Transverse colon (tissue), 4 donors: ENCODE measurements at regions not wholly inside any gene's neighbourhood (a gene's known extent, or its start where the extent isn't known, plus 50 kb on each side); places are given as distances from the start of the nearest gene placed in this dataset.

Experiments
- DNase-seq: peaks from one replicate; pipeline ENCODE4 v3.0.0-alpha.2; 2019
- H3K27ac ChIP-seq, 4 donors: fragments of 200-600 bp; sonication (generic); 2 replicates each; pipeline ENCODE4 v1.5.1; 2016 to 2018; ENCODE audit warnings: inconsistent platforms in 4 of 4
- H3K27me3 ChIP-seq: fragments of 200-600 bp; sonication (generic); 2 replicates; pipeline ENCODE4 v1.5.1; 2017; ENCODE audit warnings: inconsistent platforms
- H3K36me3 ChIP-seq, 4 donors: fragments of 200-600 bp; sonication (generic); 2 replicates each; pipeline ENCODE4 v1.5.1; 2017 to 2019; ENCODE audit warnings: inconsistent platforms in 4 of 4
- H3K4me1 ChIP-seq, 4 donors: fragments of 200-600 bp; sonication (generic); 2 replicates each; pipeline ENCODE4 v1.5.1; 2017 to 2020; ENCODE audit warnings: inconsistent platforms in 4 of 4
- H3K4me3 ChIP-seq, 4 donors: fragments of 200-600 bp; sonication (generic); 1 replicate in 1 of 4; 2 replicates in 3 of 4; pipeline versions ENCODE4 v1.5.1 to v1.6.1; 2017 to 2019; ENCODE audit warnings: inconsistent platforms in 4 of 4
- H3K9me3 ChIP-seq, 2 donors: fragments of 200-600 bp; sonication (generic); 2 replicates each; pipeline ENCODE4 v1.5.1; 2017 to 2019; ENCODE audit warnings: inconsistent platforms in 2 of 2
- EP300 ChIP-seq: sonication (generic); formaldehyde crosslinking; IDR thresholded peaks from one replicate; pipeline ENCODE4 v1.6.1; 2017; ENCODE audit warnings: antibody characterized with exemption, low read depth
- POLR2A ChIP-seq: fragments of 450-650 bp; IDR thresholded peaks from one replicate; pipeline ENCODE4 v1.6.1; 2016; ENCODE audit warnings: antibody characterized with exemption, mild to moderate bottlenecking, moderate library complexity
- POLR2AphosphoS5 ChIP-seq, 3 donors: sonication (generic); formaldehyde crosslinking; IDR thresholded peaks; one replicate each; pipeline ENCODE4 v1.6.1; 2016; ENCODE audit warnings: antibody characterized with exemption in 3 of 3
- WGBS, 2 donors: methylation state at CpG; one replicate each; pipeline ENCODE4 v1.1.5; 2018; ENCODE audit warnings: low coverage in 1 of 2; 5-methylcytosine and 5-hydroxymethylcytosine counted together
- in situ Hi-C, 4 donors: fragments of 200-750 bp; cut with MboI; loops; one replicate each; pipeline versions ENCODE4 v1.15.0 to v1.15.1; 2017; ENCODE audit warnings: low sequenced_read_pairs in 3 of 4, low pct_ligation_motif_present in 1 of 4, low pct_unique_long_range_greater_than_20kb in 1 of 4
- intact Hi-C: fragments of 100-400 bp; cut with DNase I; formaldehyde crosslinking; loops from one replicate; pipeline ENCODE4 v1.15.1; 2023; ENCODE audit warnings: low total_unique reads
- TF ChIP-seq, protein P1 (sequence below), 5 experiments: fragments of 200-600 bp in 3 of 5; fragments of 450-650 bp in 2 of 5; sonication (generic) in 3 of 5; IDR thresholded peaks; 1 replicate in 2 of 5; 2 replicates in 3 of 5; pipeline ENCODE4 v1.5.1; 2016 to 2017; ENCODE audit warnings: antibody characterized with exemption in 5 of 5, inconsistent platforms in 3 of 5, mild to moderate bottlenecking in 2 of 5, moderate library complexity in 1 of 5

DNA sequence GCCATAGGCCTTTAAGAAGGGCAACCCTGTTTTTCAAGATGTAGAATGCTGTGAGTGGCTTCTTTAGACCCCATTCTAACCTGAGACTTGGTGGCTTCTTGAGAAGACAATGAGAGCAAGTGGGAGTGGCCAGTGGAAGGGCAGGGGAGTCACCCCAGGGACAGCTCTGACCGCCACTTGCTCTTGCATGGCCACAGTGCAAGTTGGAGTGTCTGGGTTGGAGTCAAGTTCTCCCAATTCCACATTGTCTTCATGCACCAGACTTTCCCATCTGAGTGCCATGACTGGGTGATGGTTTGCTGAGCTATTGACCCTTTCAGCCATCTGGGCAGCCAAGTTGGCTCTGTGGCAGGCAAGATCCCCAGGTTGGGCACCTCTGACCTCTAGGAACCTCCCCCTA is 148.0 kb upstream of the SKOR2 start:
- H3K4me1 ChIP-seq: no peaks in the 10 kb centered on the region
- TF ChIP-seq EP300: no peak
- no peak for TF ChIP-seq POLR2AphosphoS5 (IDR thresholded peaks at IDR 0.05)
- TF ChIP-seq, protein P1, sequence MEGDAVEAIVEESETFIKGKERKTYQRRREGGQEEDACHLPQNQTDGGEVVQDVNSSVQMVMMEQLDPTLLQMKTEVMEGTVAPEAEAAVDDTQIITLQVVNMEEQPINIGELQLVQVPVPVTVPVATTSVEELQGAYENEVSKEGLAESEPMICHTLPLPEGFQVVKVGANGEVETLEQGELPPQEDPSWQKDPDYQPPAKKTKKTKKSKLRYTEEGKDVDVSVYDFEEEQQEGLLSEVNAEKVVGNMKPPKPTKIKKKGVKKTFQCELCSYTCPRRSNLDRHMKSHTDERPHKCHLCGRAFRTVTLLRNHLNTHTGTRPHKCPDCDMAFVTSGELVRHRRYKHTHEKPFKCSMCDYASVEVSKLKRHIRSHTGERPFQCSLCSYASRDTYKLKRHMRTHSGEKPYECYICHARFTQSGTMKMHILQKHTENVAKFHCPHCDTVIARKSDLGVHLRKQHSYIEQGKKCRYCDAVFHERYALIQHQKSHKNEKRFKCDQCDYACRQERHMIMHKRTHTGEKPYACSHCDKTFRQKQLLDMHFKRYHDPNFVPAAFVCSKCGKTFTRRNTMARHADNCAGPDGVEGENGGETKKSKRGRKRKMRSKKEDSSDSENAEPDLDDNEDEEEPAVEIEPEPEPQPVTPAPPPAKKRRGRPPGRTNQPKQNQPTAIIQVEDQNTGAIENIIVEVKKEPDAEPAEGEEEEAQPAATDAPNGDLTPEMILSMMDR (IDR thresholded peaks at IDR 0.05): no peak
- TF ChIP-seq POLR2A: no peak

DNA sequence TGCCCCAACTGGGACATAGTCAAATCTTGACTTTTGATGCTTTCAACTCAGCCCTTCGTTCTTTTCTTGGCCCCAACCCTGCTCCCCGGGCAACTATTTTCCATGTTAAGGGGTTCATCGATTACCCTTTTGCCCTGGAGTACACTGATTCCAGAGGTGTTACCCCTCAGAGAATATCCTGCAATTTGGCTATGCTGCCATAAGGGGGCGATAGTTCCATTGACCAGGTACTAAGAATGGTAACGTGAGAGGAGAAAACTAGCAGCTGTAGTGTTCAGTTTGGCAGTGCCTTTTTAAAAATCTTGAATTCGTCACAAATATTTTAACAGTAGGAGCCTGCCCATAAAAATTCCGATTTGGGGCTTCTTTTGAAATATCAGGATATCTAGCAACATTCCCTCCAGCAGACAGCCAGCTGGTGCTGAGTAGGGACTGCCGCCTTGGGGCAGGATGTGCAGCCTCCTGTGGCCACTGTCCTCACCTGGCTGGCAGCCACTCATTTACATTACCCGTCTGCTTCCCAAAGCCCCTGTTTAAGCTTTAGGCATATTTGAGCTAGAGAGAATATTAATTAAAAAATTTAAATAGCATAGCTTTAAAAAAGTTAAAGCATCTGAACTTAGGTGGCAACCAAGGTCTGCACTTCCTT is 146.3 kb upstream of the SKOR2 start:
- no peak for TF ChIP-seq POLR2A
- TF ChIP-seq, protein P1 (IDR thresholded peaks at IDR 0.05): peak in 4 of 5 experiments; percentile 35 to 42 (median 38)
- in situ Hi-C loops (no loop called here), intact Hi-C loops (no loop called here)
- H3K4me1 ChIP-seq: no peaks in the 10 kb centered on the region
- peak; percentile 10 for DNase-seq
- WGBS, 2 donors: 43% methylated on average over 9 of the region's 9 CpGs; no CpG with 5 or more reads in 1 of the 2 donors
- no peaks in the 10 kb centered on the region for H3K9me3 ChIP-seq
- no peak overlapping the region for H3K27ac ChIP-seq
- no peaks in the 10 kb centered on the region for H3K36me3 ChIP-seq
- H3K27me3 ChIP-seq: no peaks in the 10 kb centered on the region
- no peak overlapping the region for H3K4me3 ChIP-seq

More for the DNA sequence above, 148.0 kb upstream of the SKOR2 start:
- no peak overlapping the region for H3K4me3 ChIP-seq
- in situ Hi-C loops (no loop called here), intact Hi-C loops (no loop called here)
- WGBS, 2 donors: 67% methylated on average over 1 of the region's 1 CpG; no CpG with 5 or more reads in 1 of the 2 donors
- no peak overlapping the region for H3K27ac ChIP-seq
- DNase-seq: no peak
- H3K9me3 ChIP-seq: no peaks in the 10 kb centered on the region
- H3K36me3 ChIP-seq: no peaks in the 10 kb centered on the region
- no peaks in the 10 kb centered on the region for H3K27me3 ChIP-seq

DNA sequence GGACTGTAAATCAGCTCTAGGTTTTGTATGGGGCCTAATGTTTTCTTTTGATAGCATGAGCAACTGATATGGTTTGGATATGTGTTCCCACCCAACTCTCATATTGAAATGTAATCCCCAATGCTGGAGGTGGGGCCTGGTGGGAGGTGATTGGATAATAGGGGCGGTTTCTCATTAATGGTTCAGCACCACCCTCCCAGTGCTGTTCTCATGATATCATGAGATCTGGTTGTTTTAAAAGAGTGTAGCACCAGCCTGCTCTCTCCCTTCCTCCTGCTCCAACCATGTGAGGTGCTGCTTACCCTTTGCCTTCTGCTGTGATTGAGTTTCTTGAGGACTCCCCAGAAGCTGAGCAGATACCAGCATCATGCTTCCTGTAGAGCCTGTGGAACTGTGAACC is 140.2 kb upstream of the SKOR2 start:
- in situ Hi-C loops: no loop called here
- no peak for DNase-seq
- intact Hi-C loops: no loop called here

DNA sequence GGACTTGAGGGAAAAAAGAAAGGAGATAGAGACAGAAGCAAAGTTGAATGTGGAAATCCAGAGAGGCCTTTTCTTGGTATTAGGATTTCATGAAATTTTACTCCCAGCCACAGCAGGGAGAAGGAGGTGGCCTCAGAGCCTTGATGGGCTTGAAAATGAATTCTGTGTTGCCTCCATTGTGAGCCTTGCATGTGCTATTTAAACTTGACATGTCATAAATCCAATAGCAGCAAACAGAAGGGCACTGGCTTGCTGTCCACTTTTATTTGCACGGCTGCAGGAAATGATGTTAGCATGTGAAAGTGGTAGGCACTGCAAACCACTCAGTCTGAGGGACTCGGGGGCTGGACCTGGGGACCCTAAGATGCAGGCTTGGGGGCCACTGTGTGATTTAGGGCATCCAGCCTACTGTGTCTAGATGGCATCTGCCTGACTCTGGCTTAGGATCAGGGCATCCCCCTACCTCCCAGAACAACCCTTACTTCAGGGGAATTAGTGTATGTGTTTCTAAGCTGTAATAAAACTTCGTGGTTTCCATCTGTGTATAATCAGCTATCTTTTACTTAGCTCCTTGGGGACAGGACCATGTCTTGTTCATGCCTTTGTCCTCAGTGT is 139.1 kb upstream of the SKOR2 start:
- Histone ChIP-seq H3K4me1 (no peaks in the 10 kb centered on the region), H3K4me3 (no peak overlapping the region), H3K9me3 (no peaks in the 10 kb centered on the region), H3K27ac (no peak overlapping the region), H3K36me3 (no peaks in the 10 kb centered on the region), H3K27me3 (no peaks in the 10 kb centered on the region)
- TF ChIP-seq EP300 (no peak), POLR2A (no peak), POLR2AphosphoS5 (IDR thresholded peaks at IDR 0.05) (no peak)
- 32 to 33% methylated on average over 1 to 3 of the region's 3 CpGs for WGBS, 2 donors
- in situ Hi-C loops (no loop called here), intact Hi-C loops (no loop called here)
- no peak for DNase-seq

More for the DNA sequence above, 140.2 kb upstream of the SKOR2 start:
- Histone ChIP-seq H3K27ac (no peak overlapping the region), H3K9me3 (no peaks in the 10 kb centered on the region), H3K27me3 (no peaks in the 10 kb centered on the region), H3K4me1 (no peaks in the 10 kb centered on the region), H3K4me3 (no peak overlapping the region), H3K36me3 (no peaks in the 10 kb centered on the region)
- TF ChIP-seq, protein P1 (IDR thresholded peaks at IDR 0.05): no peak
- TF ChIP-seq EP300 (no peak), POLR2A (no peak), POLR2AphosphoS5 (IDR thresholded peaks at IDR 0.05) (no peak)
- WGBS, 2 donors: 100% methylated on average over 1 of the region's 1 CpG; no CpG with 5 or more reads in 1 of the 2 donors
